ENCODE measurements at regions not wholly inside any gene's neighbourhood (a gene's known extent, or its start where the extent isn't known, plus 50 kb on each side); places are given as distances from the start of the nearest gene placed in this dataset.
"Not testable (repeated sequence)": the region's sequence is repeated elsewhere in the genome, so short reads cannot be mapped to it uniquely, and the experiment has no call there.

DNA sequence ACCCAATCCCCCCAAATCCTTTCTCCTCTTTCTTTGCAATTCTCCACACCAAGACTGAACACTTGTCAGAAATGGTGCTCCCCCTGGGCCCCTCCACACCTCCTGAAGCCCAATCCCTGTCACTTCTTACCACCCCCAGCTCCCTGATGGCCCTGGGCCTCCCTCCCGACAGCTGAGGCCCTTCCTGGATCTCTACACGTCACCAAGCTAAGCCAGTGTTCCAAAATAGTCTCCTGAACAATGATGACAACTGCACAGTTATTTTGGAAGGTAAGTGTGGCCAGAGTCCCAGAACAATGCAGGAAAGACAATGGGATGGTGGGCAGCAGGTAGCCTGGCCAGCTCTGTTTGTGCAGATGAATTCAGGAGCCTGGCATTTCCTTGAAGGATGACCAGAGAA, 63.7 kb upstream of the PRSS3 start:
- DNase-seq (ENCODE audit: low spot score) (no peak), ATAC-seq (no peak)
- intact Hi-C loops (cut with DNase I) = no loop called here

GRCh38 chr9:33734247-33734940, 61.0 kb upstream of the PRSS3 start:
- intact Hi-C loops (cut with DNase I); ATAC-seq; DNase-seq (ENCODE audit: low spot score): not testable (repeated sequence)

DNA sequence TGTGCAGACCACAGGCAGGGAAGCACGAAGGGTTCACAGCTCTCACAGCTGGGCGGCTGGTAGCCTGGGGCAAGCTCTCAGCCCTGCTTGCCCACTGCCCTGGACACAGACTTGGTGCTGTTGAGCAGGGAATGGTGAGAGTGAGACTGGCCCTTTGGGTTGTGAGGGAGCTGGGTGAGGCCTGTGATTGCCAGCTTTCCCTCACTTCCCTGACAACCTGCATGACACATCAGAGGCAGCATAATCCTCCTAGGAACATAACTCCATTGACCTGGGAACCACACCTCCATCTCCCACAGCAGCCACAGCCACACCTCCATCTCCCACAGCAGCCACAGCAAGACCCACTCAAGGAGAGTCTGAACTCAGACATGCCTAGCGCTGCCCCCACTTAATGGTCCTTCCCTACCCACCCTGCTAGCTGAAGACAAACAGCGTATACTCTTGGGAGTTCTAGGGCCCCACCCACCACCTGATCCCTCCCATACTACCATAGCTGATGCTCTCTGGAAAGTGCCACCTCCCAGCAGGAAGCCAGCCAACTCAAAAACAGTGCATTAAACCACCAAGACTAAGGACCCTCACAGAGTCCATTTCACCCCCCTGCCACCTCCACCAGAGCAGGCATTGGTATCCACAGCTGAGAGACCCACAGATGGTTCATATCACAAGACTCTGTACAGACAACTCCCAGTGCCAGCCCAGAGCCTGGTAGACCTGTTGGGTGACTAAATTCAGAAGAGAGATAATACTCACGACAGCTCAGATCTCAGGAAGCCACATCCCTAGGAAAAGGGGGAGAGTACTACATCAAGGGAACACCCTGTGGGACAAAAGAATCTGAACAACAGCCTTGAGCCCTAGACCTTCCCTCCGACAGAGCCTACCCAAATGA, 60.2 kb upstream of the PRSS3 start:
- DNase-seq (ENCODE audit: low spot score); ATAC-seq; intact Hi-C loops (cut with DNase I): not testable (repeated sequence)

GRCh38 chr9:33737811-33738606, 57.4 kb upstream of the PRSS3 start:
- DNase-seq (ENCODE audit: low spot score) = no peak
- ATAC-seq = no peak
- intact Hi-C loops (cut with DNase I) = no loop called here

- intact Hi-C loops (cut with DNase I) = no loop called here
- ATAC-seq (no peak), DNase-seq (ENCODE audit: low spot score) (no peak)
These were observed 56.0 kb upstream of the PRSS3 start for GRCh38 chr9:33739398-33739797.

GRCh38 chr9:33740075-33740474, 55.3 kb upstream of the PRSS3 start:
- DNase-seq (ENCODE audit: low spot score) (no peak), ATAC-seq (no peak)
- intact Hi-C loops (cut with DNase I) = no loop called here

DNA sequence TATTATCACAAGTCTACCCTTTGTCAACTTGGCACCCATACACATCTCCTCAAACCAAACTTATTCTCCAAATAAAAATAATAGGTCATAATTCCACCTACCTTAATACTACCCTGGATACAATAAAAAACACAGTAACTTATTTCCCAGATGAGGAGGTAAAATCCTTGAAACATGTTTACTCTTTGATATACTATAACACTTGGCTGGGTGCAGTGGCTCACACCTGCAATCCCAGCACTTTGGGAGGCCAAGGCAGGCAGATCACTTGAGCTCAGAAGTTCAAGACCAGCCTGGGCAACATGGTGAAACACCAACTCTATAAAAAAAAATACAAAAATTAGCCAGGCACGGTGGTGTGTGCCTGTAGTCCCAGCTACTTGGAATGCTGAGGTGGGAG, 54.4 kb upstream of the PRSS3 start:
- DNase-seq (ENCODE audit: low spot score); intact Hi-C loops (cut with DNase I); ATAC-seq: not testable (repeated sequence)

GRCh38 chr9:33742051-33742450, 53.3 kb upstream of the PRSS3 start:
- no peak for ATAC-seq
- intact Hi-C loops (cut with DNase I) = no loop called here
- no peak for DNase-seq (ENCODE audit: low spot score)

DNA sequence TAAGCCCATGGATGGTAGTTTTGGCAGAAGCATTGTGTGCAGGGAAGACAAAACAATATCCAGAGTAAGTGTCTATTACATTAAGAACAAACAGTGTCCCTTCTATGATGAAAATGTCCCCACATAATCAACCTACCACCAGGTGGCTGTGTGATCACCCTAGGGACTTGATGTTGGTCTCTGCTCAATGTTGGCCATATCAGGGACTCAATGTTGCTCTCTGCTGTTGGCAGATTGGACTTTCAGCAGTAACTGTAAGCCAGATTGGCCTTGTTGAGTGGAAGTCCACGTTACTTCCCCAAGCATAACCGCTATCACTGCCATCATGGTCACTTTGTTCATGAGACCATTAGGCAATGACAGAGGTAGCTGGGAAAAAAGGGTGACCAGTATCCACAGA, 52.8 kb upstream of the PRSS3 start:
- no peak for ATAC-seq
- no peak for DNase-seq (ENCODE audit: low spot score)
- intact Hi-C loops (cut with DNase I) = no loop called here

Measured in sciatic nerve (tissue), 2 donors.